Caco-2 (cell line): ENCODE measurements at regions not wholly inside any gene's neighbourhood (a gene's known extent, or its start where the extent isn't known, plus 50 kb on each side); places are given as distances from the start of the nearest gene placed in this dataset.

ENCODE experiments used
- BruUV-seq: library from RNA; stranded (reverse); fragments of 400-500 nt; replicated peaks from 2 replicates; lab custom pipeline; 2021; lab: Mats Ljungman, UMichigan
- CTCF ChIA-PET: fragments of 300-600 bp; sonication (Branson Sonifier 250); formaldehyde crosslinking; loops from one replicate; lab custom pipeline; 2022; ENCODE audit warnings: antibody characterized with exemption; lab: Charles Lee
- POLR2A ChIA-PET: fragments of 300-600 bp; sonication (Branson Sonifier 250); formaldehyde crosslinking; loops from one replicate; lab custom pipeline; 2022; ENCODE audit warnings: antibody characterized with exemption; lab: Charles Lee
- DNase-seq, 2 experiments: peaks; one replicate each; pipeline versions ENCODE4 v3.0.0 to v3.0.0-alpha.2; 2020 to 2022
- H3K27me3 ChIP-seq: replicated peaks from 2 replicates; pipeline ENCODE4 v1.6.0; 2011; ENCODE audit warnings: low read length; ENCODE audit not compliant: control insufficient read depth, insufficient read depth
- H3K36me3 ChIP-seq: 2 replicates; pipeline ENCODE4 v1.5.1; 2011; ENCODE audit warnings: low read length; ENCODE audit not compliant: control insufficient read depth, insufficient read depth
- H3K4me1 ChIP-seq: fragments of 250-450 bp; sonication (Bioruptor Pico); 2 replicates; pipeline ENCODE4 v1.5.1; 2020; ENCODE audit warnings: mild to moderate bottlenecking
- H3K4me3 ChIP-seq: 2 replicates; pipeline ENCODE4 v1.5.1; 2011; ENCODE audit warnings: low read depth, mild to moderate bottlenecking, control low read depth, low read length
- H3K9me3 ChIP-seq: fragments of 250-450 bp; sonication (Bioruptor Pico); 2 replicates; pipeline ENCODE4 v1.5.1; 2020; ENCODE audit warnings: mild to moderate bottlenecking, moderate library complexity
- H3K27ac Mint-ChIP-seq: one replicate; pipeline ENCODE4 v1.8.0; 2022; ENCODE audit warnings: mixed read lengths; ENCODE audit not compliant: unreplicated experiment
- H3K27me3 Mint-ChIP-seq: one replicate; pipeline ENCODE4 v1.8.0; 2022; ENCODE audit warnings: mixed read lengths; ENCODE audit not compliant: insufficient read depth, unreplicated experiment
- H3K36me3 Mint-ChIP-seq: one replicate; pipeline ENCODE4 v1.8.0; 2022; ENCODE audit warnings: mild to moderate bottlenecking, mixed read lengths; ENCODE audit not compliant: insufficient read depth, unreplicated experiment
- H3K4me1 Mint-ChIP-seq: one replicate; pipeline ENCODE4 v1.8.0; 2022; ENCODE audit warnings: low read depth, mixed read lengths; ENCODE audit not compliant: unreplicated experiment
- H3K4me3 Mint-ChIP-seq: one replicate; pipeline ENCODE4 v1.8.0; 2022; ENCODE audit warnings: mild to moderate bottlenecking, moderate library complexity, mixed read lengths; ENCODE audit not compliant: unreplicated experiment
- H3K9me3 Mint-ChIP-seq: one replicate; pipeline ENCODE4 v1.8.0; 2022; ENCODE audit warnings: mixed read lengths; ENCODE audit not compliant: unreplicated experiment
- CTCF ChIP-seq, 2 experiments: fragments of 200-600 bp in 1 of 2; IDR thresholded peaks; 1 replicate in 1 of 2; 2 replicates in 1 of 2; pipeline versions ENCODE4 v1.5.1 to v1.8.0; 2011 to 2022; ENCODE audit warnings: antibody characterized with exemption in 1 of 2, control low read depth in 1 of 2, inconsistent platforms in 1 of 2, low read depth in 1 of 2, low read length in 1 of 2, mild to moderate bottlenecking in 1 of 2, moderate library complexity in 1 of 2; ENCODE audit not compliant: insufficient read depth in 1 of 2, severe bottlenecking in 1 of 2, unreplicated experiment in 1 of 2
- intact Hi-C: fragments of 100-400 bp; cut with micrococcal nuclease; formaldehyde crosslinking; loops from one replicate; pipeline ENCODE4 v1.10.0; 2022; ENCODE audit not compliant: unreplicated experiment

GRCh38 chr16:86968866-86969265 lies 348.3 kb downstream of the C16orf95 start:
- Histone ChIP-seq H3K9me3 (peaks cover 3% of the 10 kb centered on the region; the same call in 1 of the 2 replicates), H3K27me3 (no peaks in the 10 kb centered on the region), H3K4me3 (no peak overlapping the region), H3K36me3 (no peaks in the 10 kb centered on the region), H3K4me1 (peaks cover 12% of the 10 kb centered on the region; the same call in 1 of the 2 replicates)
- Mint-ChIP-seq H3K9me3 (peaks cover 19% of the 10 kb centered on the region), H3K27ac (no peak overlapping the region), H3K36me3 (no peaks in the 10 kb centered on the region), H3K4me1 (peaks cover 7% of the 10 kb centered on the region), H3K4me3 (no peak overlapping the region), H3K27me3 (no peaks in the 10 kb centered on the region)
- ChIA-PET POLR2A (no interaction called here), CTCF (no interaction called here)
- TF ChIP-seq CTCF (IDR thresholded peaks at IDR 0.05; ENCODE audit: insufficient read depth in 1 of 2, low read depth in 1 of 2, low read length in 1 of 2, severe bottlenecking in 1 of 2, unreplicated experiment in 1 of 2) = no peak
- no TSS peak for BruUV-seq
- no peak for DNase-seq
- intact Hi-C loops = no loop called here

GRCh38 chr16:86969716-86970115 lies 347.5 kb downstream of the C16orf95 start:
- BruUV-seq = no TSS peak
- TF ChIP-seq CTCF (IDR thresholded peaks at IDR 0.05; ENCODE audit: insufficient read depth in 1 of 2, low read depth in 1 of 2, low read length in 1 of 2, severe bottlenecking in 1 of 2, unreplicated experiment in 1 of 2) = no peak
- peaks cover 7% of the 10 kb centered on the region for H3K4me1 Mint-ChIP-seq
- no peaks in the 10 kb centered on the region for H3K36me3 Mint-ChIP-seq
- Histone ChIP-seq H3K27me3 (no peaks in the 10 kb centered on the region), H3K4me1 (peaks cover 12% of the 10 kb centered on the region; the same call in 1 of the 2 replicates), H3K4me3 (no peak overlapping the region), H3K9me3 (peaks cover 12% of the 10 kb centered on the region), H3K36me3 (no peaks in the 10 kb centered on the region)
- POLR2A ChIA-PET = no interaction called here
- H3K27ac Mint-ChIP-seq = no peak overlapping the region
- no peak overlapping the region for H3K4me3 Mint-ChIP-seq
- no peaks in the 10 kb centered on the region for H3K27me3 Mint-ChIP-seq
- intact Hi-C loops = no loop called here
- DNase-seq = no peak
- H3K9me3 Mint-ChIP-seq = peaks cover 19% of the 10 kb centered on the region
- CTCF ChIA-PET = no interaction called here

GRCh38 chr16:86970279-86970678 lies 346.9 kb downstream of the C16orf95 start:
- Mint-ChIP-seq H3K4me1 (peaks cover 7% of the 10 kb centered on the region), H3K27me3 (no peaks in the 10 kb centered on the region), H3K9me3 (peaks cover 19% of the 10 kb centered on the region), H3K27ac (no peak overlapping the region), H3K36me3 (no peaks in the 10 kb centered on the region), H3K4me3 (no peak overlapping the region)
- peaks cover 12% of the 10 kb centered on the region for H3K9me3 ChIP-seq
- H3K4me1 ChIP-seq = peaks cover 11% of the 10 kb centered on the region; the same call in 1 of the 2 replicates
- H3K4me3 ChIP-seq = no peak overlapping the region
- H3K27me3 ChIP-seq = no peaks in the 10 kb centered on the region
- no peaks in the 10 kb centered on the region for H3K36me3 ChIP-seq
- BruUV-seq = no TSS peak
- no peak for DNase-seq
- TF ChIP-seq CTCF (IDR thresholded peaks at IDR 0.05; ENCODE audit: insufficient read depth in 1 of 2, low read depth in 1 of 2, low read length in 1 of 2, severe bottlenecking in 1 of 2, unreplicated experiment in 1 of 2) = no peak
- POLR2A ChIA-PET = no interaction called here
- CTCF ChIA-PET = no interaction called here
- intact Hi-C loops = no loop called here
